ENCODE measurements at regions not wholly inside any gene's neighbourhood (a gene's known extent, or its start where the extent isn't known, plus 50 kb on each side); places are given as distances from the start of the nearest gene placed in this dataset.

DNA sequence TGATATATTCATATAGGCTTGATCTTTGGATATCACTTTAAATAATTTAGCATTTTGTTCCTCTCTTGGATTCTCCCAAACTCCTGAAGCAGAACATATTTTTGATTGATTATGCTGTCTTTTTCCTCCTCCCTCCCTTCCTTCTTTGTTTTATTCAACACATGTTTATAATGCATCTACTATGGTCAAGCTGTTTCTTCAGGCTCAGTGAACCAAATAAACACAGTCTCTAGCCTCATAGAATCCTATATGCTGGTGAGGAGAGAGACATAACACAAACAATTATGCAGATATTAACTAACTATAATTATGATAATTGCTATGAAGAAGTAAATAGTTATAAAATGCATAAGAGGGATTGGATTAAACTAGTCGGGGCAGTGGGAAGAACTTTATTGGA lies 1023.6 kb upstream of the RAG2 start:
- intact Hi-C loops (cut with DNase I), result no loop called here
- Histone ChIP-seq H3K4me3 (ENCODE audit: low read length) (no peak overlapping the region), H3K4me1 (ENCODE audit: control insufficient read depth, insufficient read depth, low read length) (no peaks in the 10 kb centered on the region), H3K27me3 (ENCODE audit: control insufficient read depth, insufficient read depth) (no peaks in the 10 kb centered on the region), H3K9me3 (ENCODE audit: control insufficient read depth, low read length) (no peaks in the 10 kb centered on the region), H3K27ac (ENCODE audit: low read length) (no peak overlapping the region)
- ATAC-seq, result no peak
- no peak for DNase-seq
- 75% methylated on average over 1 of the region's 1 CpG for WGBS

DNA sequence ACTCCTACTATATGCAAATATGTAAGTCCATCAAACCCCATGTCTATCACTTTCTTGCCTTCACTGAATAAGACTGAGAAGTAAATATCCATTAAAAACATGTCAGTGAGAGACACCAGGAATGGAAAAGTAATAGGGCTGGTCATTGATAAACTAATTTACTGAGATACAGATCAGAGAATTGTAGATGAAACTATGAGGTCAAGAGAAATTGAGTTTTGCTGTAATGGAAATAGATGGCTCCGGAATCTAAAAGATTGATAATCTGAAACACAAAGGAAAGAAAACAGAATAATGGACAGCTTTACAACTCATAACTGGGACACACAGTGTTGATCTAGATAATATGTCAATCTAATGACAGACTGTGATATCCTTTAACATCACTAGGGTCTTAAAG lies 1018.3 kb upstream of the RAG2 start:
- WGBS, result 92% methylated on average over 1 of the region's 1 CpG
- no peak overlapping the region for H3K4me3 ChIP-seq (ENCODE audit: low read length)
- intact Hi-C loops (cut with DNase I), result no loop called here
- ATAC-seq, result no peak
- H3K9me3 ChIP-seq (ENCODE audit: control insufficient read depth, low read length), result no peaks in the 10 kb centered on the region
- no peak for DNase-seq
- H3K27me3 ChIP-seq (ENCODE audit: control insufficient read depth, insufficient read depth), result no peaks in the 10 kb centered on the region
- no peak overlapping the region for H3K27ac ChIP-seq (ENCODE audit: low read length)
- H3K4me1 ChIP-seq (ENCODE audit: control insufficient read depth, insufficient read depth, low read length), result no peaks in the 10 kb centered on the region

GRCh38 chr11:37613031-37613430 lies 1015.0 kb upstream of the RAG2 start:
- Histone ChIP-seq H3K27ac (ENCODE audit: low read length) (no peak overlapping the region), H3K27me3 (ENCODE audit: control insufficient read depth, insufficient read depth) (no peaks in the 10 kb centered on the region), H3K4me3 (ENCODE audit: low read length) (no peak overlapping the region), H3K9me3 (ENCODE audit: control insufficient read depth, low read length) (no peaks in the 10 kb centered on the region), H3K4me1 (ENCODE audit: control insufficient read depth, insufficient read depth, low read length) (no peaks in the 10 kb centered on the region)
- ATAC-seq (no peak), DNase-seq (no peak)
- WGBS, result 42% methylated on average over 1 of the region's 1 CpG
- intact Hi-C loops (cut with DNase I), result no loop called here

DNA sequence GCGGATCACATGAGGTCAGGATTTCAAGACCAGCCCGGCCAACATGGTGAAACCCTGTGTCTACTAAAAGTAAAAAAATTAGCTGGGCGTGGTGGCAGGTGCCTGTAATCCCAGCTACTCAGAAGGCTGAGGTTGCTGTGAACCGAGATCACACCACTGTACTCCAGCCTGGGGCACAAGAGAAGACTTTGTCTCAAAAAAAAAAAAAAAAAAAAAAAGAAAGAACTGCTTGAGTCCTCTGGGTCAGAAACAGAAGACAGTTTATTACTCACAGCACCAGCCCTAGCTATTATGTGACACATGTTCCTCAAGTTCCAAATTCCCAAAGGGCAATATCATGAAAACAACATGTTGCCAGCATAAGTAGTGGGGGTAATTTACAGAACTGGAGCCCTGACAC lies 1014.1 kb upstream of the RAG2 start:
- Histone ChIP-seq H3K27ac (ENCODE audit: low read length) (no peak overlapping the region), H3K4me3 (ENCODE audit: low read length) (no peak overlapping the region), H3K27me3 (ENCODE audit: control insufficient read depth, insufficient read depth) (no peaks in the 10 kb centered on the region), H3K9me3 (ENCODE audit: control insufficient read depth, low read length) (no peaks in the 10 kb centered on the region), H3K4me1 (ENCODE audit: control insufficient read depth, insufficient read depth, low read length) (no peaks in the 10 kb centered on the region)
- intact Hi-C loops (cut with DNase I), result no loop called here
- 91% methylated on average over 4 of the region's 4 CpGs for WGBS
- ATAC-seq, result no peak
- DNase-seq, result no peak

DNA sequence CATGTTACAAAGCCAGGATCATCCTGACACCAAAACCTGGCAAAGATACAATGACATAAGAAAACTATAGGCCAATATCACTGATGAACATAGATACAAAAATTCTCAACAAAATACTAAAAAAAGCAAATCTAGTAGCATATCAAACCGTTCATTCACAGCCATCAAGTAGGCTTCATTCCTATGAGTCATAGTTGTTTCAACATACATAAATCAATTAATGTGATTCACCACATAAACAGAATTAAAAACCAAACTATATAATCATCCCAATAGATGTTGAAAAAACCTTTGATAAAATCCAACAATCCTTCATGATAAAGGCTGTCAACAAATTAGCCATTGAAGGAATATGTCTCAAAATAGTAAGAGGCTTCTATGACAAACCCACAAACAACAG lies 1007.2 kb upstream of the RAG2 start:
- Histone ChIP-seq H3K27me3 (ENCODE audit: control insufficient read depth, insufficient read depth) (no peaks in the 10 kb centered on the region), H3K9me3 (ENCODE audit: control insufficient read depth, low read length) (no peaks in the 10 kb centered on the region), H3K4me1 (ENCODE audit: control insufficient read depth, insufficient read depth, low read length) (no peaks in the 10 kb centered on the region), H3K27ac (ENCODE audit: low read length) (no peak overlapping the region), H3K4me3 (ENCODE audit: low read length) (no peak overlapping the region)
- intact Hi-C loops (cut with DNase I), result no loop called here
- WGBS, result 61% methylated on average over 1 of the region's 1 CpG
- DNase-seq (no peak), ATAC-seq (no peak)

GRCh38 chr11:37598381-37598780 lies 1000.3 kb upstream of the RAG2 start:
- ATAC-seq (no peak), DNase-seq (no peak)
- Histone ChIP-seq H3K27ac (ENCODE audit: low read length) (no peak overlapping the region), H3K9me3 (ENCODE audit: control insufficient read depth, low read length) (no peaks in the 10 kb centered on the region), H3K27me3 (ENCODE audit: control insufficient read depth, insufficient read depth) (no peaks in the 10 kb centered on the region), H3K4me3 (ENCODE audit: low read length) (no peak overlapping the region), H3K4me1 (ENCODE audit: control insufficient read depth, insufficient read depth, low read length) (no peaks in the 10 kb centered on the region)
- intact Hi-C loops (cut with DNase I), result no loop called here
- WGBS, result 56% methylated on average over 1 of the region's 1 CpG

DNA sequence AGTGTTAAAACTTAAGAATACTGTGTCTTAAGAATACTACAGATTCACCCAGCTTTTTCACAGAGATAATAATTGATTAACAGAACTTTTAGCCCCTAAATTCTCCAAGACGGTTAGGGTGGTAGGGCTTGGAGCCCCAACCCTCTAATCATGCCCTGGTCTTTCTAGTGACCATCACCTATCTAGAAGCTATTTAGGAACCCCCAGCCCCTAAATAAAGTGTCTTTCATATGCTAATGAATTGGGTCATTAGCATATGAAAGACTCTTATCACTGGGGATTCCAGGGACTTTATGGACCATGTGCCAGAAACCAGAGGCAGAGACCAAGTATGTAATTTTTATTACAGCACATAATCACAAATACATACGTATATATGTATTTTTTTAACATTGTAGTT lies 999.7 kb upstream of the RAG2 start:
- ATAC-seq, result no peak
- intact Hi-C loops (cut with DNase I), result no loop called here
- Histone ChIP-seq H3K27me3 (ENCODE audit: control insufficient read depth, insufficient read depth) (no peaks in the 10 kb centered on the region), H3K9me3 (ENCODE audit: control insufficient read depth, low read length) (no peaks in the 10 kb centered on the region), H3K4me1 (ENCODE audit: control insufficient read depth, insufficient read depth, low read length) (no peaks in the 10 kb centered on the region), H3K27ac (ENCODE audit: low read length) (no peak overlapping the region), H3K4me3 (ENCODE audit: low read length) (no peak overlapping the region)
- 60% methylated on average over 2 of the region's 2 CpGs for WGBS
- DNase-seq, result no peak

DNA sequence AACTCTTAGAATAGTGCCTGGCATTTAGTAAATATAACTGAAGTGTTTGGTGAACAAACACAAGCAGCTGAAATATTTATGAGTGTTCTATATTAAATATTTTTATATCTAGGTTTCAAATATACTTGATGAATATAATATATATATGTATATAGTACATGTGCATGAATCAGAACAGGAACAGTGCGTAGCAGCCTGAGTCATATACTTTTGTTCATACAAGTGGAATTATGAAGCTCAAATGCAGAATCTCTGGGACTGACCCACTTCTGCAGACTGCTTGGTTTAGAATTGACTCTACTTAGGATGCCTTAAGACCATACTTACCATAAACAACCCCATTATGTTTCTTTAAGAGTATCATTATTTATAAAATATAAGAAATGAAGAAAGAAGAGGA lies 997.8 kb upstream of the RAG2 start:
- DNase-seq (no peak), ATAC-seq (no peak)
- Histone ChIP-seq H3K27ac (ENCODE audit: low read length) (no peak overlapping the region), H3K27me3 (ENCODE audit: control insufficient read depth, insufficient read depth) (no peaks in the 10 kb centered on the region), H3K4me3 (ENCODE audit: low read length) (no peak overlapping the region), H3K4me1 (ENCODE audit: control insufficient read depth, insufficient read depth, low read length) (no peaks in the 10 kb centered on the region), H3K9me3 (ENCODE audit: control insufficient read depth, low read length) (no peaks in the 10 kb centered on the region)
- intact Hi-C loops (cut with DNase I), result no loop called here
- WGBS, result 39% methylated on average over 1 of the region's 1 CpG

DNA sequence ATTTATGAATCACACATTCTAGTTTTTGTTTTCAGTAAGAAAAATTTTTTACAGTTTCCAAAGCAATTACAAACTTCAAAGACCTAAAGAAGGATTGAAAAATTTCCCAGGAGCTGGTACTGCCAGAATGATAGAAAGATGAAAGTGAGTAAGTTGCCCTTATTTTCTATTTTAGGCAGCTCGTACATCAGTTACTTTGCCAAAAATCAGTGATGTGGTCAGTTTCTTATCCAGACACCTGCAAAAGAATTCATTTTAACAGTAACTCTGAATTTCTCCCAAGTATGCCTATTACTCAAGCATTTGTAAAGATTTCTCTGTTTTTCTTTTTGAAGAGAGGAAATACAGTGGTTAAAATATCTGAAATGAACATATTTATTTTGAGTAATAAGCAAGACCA lies 976.3 kb upstream of the RAG2 start:
- Histone ChIP-seq H3K27ac (ENCODE audit: low read length) (no peak overlapping the region), H3K27me3 (ENCODE audit: control insufficient read depth, insufficient read depth) (no peaks in the 10 kb centered on the region), H3K4me3 (ENCODE audit: low read length) (no peak overlapping the region), H3K4me1 (ENCODE audit: control insufficient read depth, insufficient read depth, low read length) (no peaks in the 10 kb centered on the region), H3K9me3 (ENCODE audit: control insufficient read depth, low read length) (no peaks in the 10 kb centered on the region)
- WGBS, result 80% methylated on average over 1 of the region's 1 CpG
- no peak for ATAC-seq
- intact Hi-C loops (cut with DNase I), result no loop called here
- DNase-seq, result no peak

GRCh38 chr11:37572491-37573171 lies 974.6 kb upstream of the RAG2 start:
- no peak for DNase-seq
- Histone ChIP-seq H3K4me3 (ENCODE audit: low read length) (no peak overlapping the region), H3K27ac (ENCODE audit: low read length) (no peak overlapping the region), H3K27me3 (ENCODE audit: control insufficient read depth, insufficient read depth) (no peaks in the 10 kb centered on the region), H3K9me3 (ENCODE audit: control insufficient read depth, low read length) (no peaks in the 10 kb centered on the region), H3K4me1 (ENCODE audit: control insufficient read depth, insufficient read depth, low read length) (no peaks in the 10 kb centered on the region)
- 47% methylated on average over 1 of the region's 1 CpG for WGBS
- intact Hi-C loops (cut with DNase I), result no loop called here
- ATAC-seq, result no peak

DNA sequence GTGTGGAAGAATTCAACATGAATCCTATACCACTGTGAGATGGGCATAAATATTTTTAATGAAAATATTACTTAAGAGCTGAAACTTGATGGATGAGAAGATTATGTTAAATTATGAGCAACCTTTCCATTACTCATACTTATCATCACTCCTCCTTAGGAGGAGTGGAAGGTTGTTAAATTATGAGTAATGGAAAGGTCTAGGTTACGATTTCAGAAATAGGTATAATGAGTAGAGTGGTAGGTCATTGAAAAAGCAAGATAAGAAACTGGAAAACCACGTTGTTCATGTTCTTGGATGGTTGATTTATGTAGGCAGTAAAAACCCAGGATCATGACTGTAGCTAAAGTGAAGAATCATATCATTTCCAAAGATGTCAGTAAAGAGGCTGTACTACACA lies 973.2 kb upstream of the RAG2 start:
- H3K27me3 ChIP-seq (ENCODE audit: control insufficient read depth, insufficient read depth), result no peaks in the 10 kb centered on the region
- H3K27ac ChIP-seq (ENCODE audit: low read length), result no peak overlapping the region
- no peaks in the 10 kb centered on the region for H3K4me1 ChIP-seq (ENCODE audit: control insufficient read depth, insufficient read depth, low read length)
- H3K4me3 ChIP-seq (ENCODE audit: low read length), result no peak overlapping the region
- 53% methylated on average over 2 of the region's 2 CpGs for WGBS
- intact Hi-C loops (cut with DNase I), result no loop called here
- ATAC-seq, result no peak
- no peaks in the 10 kb centered on the region for H3K9me3 ChIP-seq (ENCODE audit: control insufficient read depth, low read length)
- DNase-seq, result no peak

GRCh38 chr11:37560991-37561390 lies 963.0 kb upstream of the RAG2 start:
- DNase-seq, result no peak
- 72% methylated on average over 2 of the region's 2 CpGs for WGBS
- Histone ChIP-seq H3K4me1 (ENCODE audit: control insufficient read depth, insufficient read depth, low read length) (no peaks in the 10 kb centered on the region), H3K4me3 (ENCODE audit: low read length) (no peak overlapping the region), H3K27ac (ENCODE audit: low read length) (no peak overlapping the region), H3K27me3 (ENCODE audit: control insufficient read depth, insufficient read depth) (no peaks in the 10 kb centered on the region), H3K9me3 (ENCODE audit: control insufficient read depth, low read length) (no peaks in the 10 kb centered on the region)
- intact Hi-C loops (cut with DNase I), result no loop called here
- no peak for ATAC-seq
